ENCODE measurements at regions not wholly inside any gene's neighbourhood (a gene's known extent, or its start where the extent isn't known, plus 50 kb on each side); places are given as distances from the start of the nearest gene placed in this dataset.

- H3K27ac ChIP-seq (ENCODE audit: low read depth, low read length), result no peak overlapping the region
- no peaks in the 10 kb centered on the region for H3K9me3 ChIP-seq (ENCODE audit: control insufficient read depth in 3 of 3, low read length in 3 of 3)
- H3K4me1 ChIP-seq (ENCODE audit: control insufficient read depth in 3 of 3, insufficient read depth in 3 of 3, low read length in 3 of 3), result peaks cover 13 to 19% (median 18%) of the 10 kb centered on the region in 3 donors
- H3K4me3 ChIP-seq (ENCODE audit: low read length in 3 of 3), result no peak overlapping the region
- no peak overlapping the region for H3K9ac ChIP-seq (ENCODE audit: low read depth in 1 of 3, low read length in 3 of 3)
- peaks cover 5 to 17% (median 6%) of the 10 kb centered on the region in 3 donors for H3K27me3 ChIP-seq (ENCODE audit: control insufficient read depth in 3 of 3, insufficient read depth in 3 of 3, low read length in 3 of 3)
- H3K36me3 ChIP-seq (ENCODE audit: control insufficient read depth in 3 of 3, insufficient read depth in 3 of 3, low read length in 3 of 3), result no peaks in the 10 kb centered on the region
Measured at GRCh38 chr20:48461735-48462119, 366.1 kb downstream of the PREX1 start.

GRCh38 chr20:48461091-48461734, 366.6 kb downstream of the PREX1 start:
- H3K27me3 ChIP-seq (ENCODE audit: control insufficient read depth in 3 of 3, insufficient read depth in 3 of 3, low read length in 3 of 3), result peaks cover 5 to 22% (median 6%) of the 10 kb centered on the region in 3 donors
- no peaks in the 10 kb centered on the region for H3K36me3 ChIP-seq (ENCODE audit: control insufficient read depth in 3 of 3, insufficient read depth in 3 of 3, low read length in 3 of 3)
- H3K9ac ChIP-seq (ENCODE audit: low read depth in 1 of 3, low read length in 3 of 3), result no peak overlapping the region
- H3K9me3 ChIP-seq (ENCODE audit: control insufficient read depth in 3 of 3, low read length in 3 of 3), result no peaks in the 10 kb centered on the region
- H3K27ac ChIP-seq (ENCODE audit: low read depth, low read length), result no peak overlapping the region
- H3K4me1 ChIP-seq (ENCODE audit: control insufficient read depth in 3 of 3, insufficient read depth in 3 of 3, low read length in 3 of 3), result peaks cover 13 to 19% (median 18%) of the 10 kb centered on the region in 3 donors
- no peak overlapping the region for H3K4me3 ChIP-seq (ENCODE audit: low read length in 3 of 3)

- H3K9ac ChIP-seq (ENCODE audit: low read depth in 1 of 3, low read length in 3 of 3), result no peak overlapping the region
- H3K9me3 ChIP-seq (ENCODE audit: control insufficient read depth in 3 of 3, low read length in 3 of 3), result no peaks in the 10 kb centered on the region
- no peak overlapping the region for H3K27ac ChIP-seq (ENCODE audit: low read depth, low read length)
- no peaks in the 10 kb centered on the region for H3K36me3 ChIP-seq (ENCODE audit: control insufficient read depth in 3 of 3, insufficient read depth in 3 of 3, low read length in 3 of 3)
- peaks cover 6 to 26% (median 9%) of the 10 kb centered on the region in 3 donors for H3K27me3 ChIP-seq (ENCODE audit: control insufficient read depth in 3 of 3, insufficient read depth in 3 of 3, low read length in 3 of 3)
- no peak overlapping the region for H3K4me3 ChIP-seq (ENCODE audit: low read length in 3 of 3)
- H3K4me1 ChIP-seq (ENCODE audit: control insufficient read depth in 3 of 3, insufficient read depth in 3 of 3, low read length in 3 of 3), result peaks cover 13 to 19% (median 18%) of the 10 kb centered on the region in 3 donors
Measured at GRCh38 chr20:48460681-48461080, 367.1 kb downstream of the PREX1 start.

GRCh38 chr20:48459722-48460395, 367.9 kb downstream of the PREX1 start:
- Histone ChIP-seq H3K27ac (ENCODE audit: low read depth, low read length) (no peak overlapping the region), H3K4me3 (ENCODE audit: low read length in 3 of 3) (no peak overlapping the region), H3K27me3 (ENCODE audit: control insufficient read depth in 3 of 3, insufficient read depth in 3 of 3, low read length in 3 of 3) (peaks cover 11 to 33% (median 17%) of the 10 kb centered on the region in 3 donors), H3K9me3 (ENCODE audit: control insufficient read depth in 3 of 3, low read length in 3 of 3) (no peaks in the 10 kb centered on the region), H3K9ac (ENCODE audit: low read depth in 1 of 3, low read length in 3 of 3) (no peak overlapping the region), H3K36me3 (ENCODE audit: control insufficient read depth in 3 of 3, insufficient read depth in 3 of 3, low read length in 3 of 3) (no peaks in the 10 kb centered on the region), H3K4me1 (ENCODE audit: control insufficient read depth in 3 of 3, insufficient read depth in 3 of 3, low read length in 3 of 3) (peaks cover 13 to 19% (median 18%) of the 10 kb centered on the region in 3 donors)

- H3K4me1 ChIP-seq (ENCODE audit: control insufficient read depth in 3 of 3, insufficient read depth in 3 of 3, low read length in 3 of 3), result peaks cover 12 to 13% (median 13%) of the 10 kb centered on the region in 3 donors
- H3K27ac ChIP-seq (ENCODE audit: low read depth, low read length), result no peak overlapping the region
- H3K27me3 ChIP-seq (ENCODE audit: control insufficient read depth in 3 of 3, insufficient read depth in 3 of 3, low read length in 3 of 3), result peaks cover 11 to 37% (median 24%) of the 10 kb centered on the region in 3 donors
- H3K9ac ChIP-seq (ENCODE audit: low read depth in 1 of 3, low read length in 3 of 3), result no peak overlapping the region
- no peaks in the 10 kb centered on the region for H3K9me3 ChIP-seq (ENCODE audit: control insufficient read depth in 3 of 3, low read length in 3 of 3)
- H3K4me3 ChIP-seq (ENCODE audit: low read length in 3 of 3), result no peak overlapping the region
- H3K36me3 ChIP-seq (ENCODE audit: control insufficient read depth in 3 of 3, insufficient read depth in 3 of 3, low read length in 3 of 3), result no peaks in the 10 kb centered on the region
Measured at GRCh38 chr20:48458601-48459385, 369.0 kb downstream of the PREX1 start.

GRCh38 chr20:48458003-48458377, 369.8 kb downstream of the PREX1 start:
- Histone ChIP-seq H3K27me3 (ENCODE audit: control insufficient read depth in 3 of 3, insufficient read depth in 3 of 3, low read length in 3 of 3) (peaks cover 11 to 40% (median 24%) of the 10 kb centered on the region in 3 donors), H3K27ac (ENCODE audit: low read depth, low read length) (no peak overlapping the region), H3K9me3 (ENCODE audit: control insufficient read depth in 3 of 3, low read length in 3 of 3) (no peaks in the 10 kb centered on the region), H3K36me3 (ENCODE audit: control insufficient read depth in 3 of 3, insufficient read depth in 3 of 3, low read length in 3 of 3) (no peaks in the 10 kb centered on the region), H3K9ac (ENCODE audit: low read depth in 1 of 3, low read length in 3 of 3) (no peak overlapping the region), H3K4me3 (ENCODE audit: low read length in 3 of 3) (no peak overlapping the region), H3K4me1 (ENCODE audit: control insufficient read depth in 3 of 3, insufficient read depth in 3 of 3, low read length in 3 of 3) (peaks cover 4 to 6% (median 5%) of the 10 kb centered on the region in 3 donors)

GRCh38 chr20:48457193-48458002, 370.4 kb downstream of the PREX1 start:
- H3K9ac ChIP-seq (ENCODE audit: low read depth in 1 of 3, low read length in 3 of 3), result no peak overlapping the region
- no peaks in the 10 kb centered on the region for H3K36me3 ChIP-seq (ENCODE audit: control insufficient read depth in 3 of 3, insufficient read depth in 3 of 3, low read length in 3 of 3)
- H3K4me3 ChIP-seq (ENCODE audit: low read length in 3 of 3), result no peak overlapping the region
- H3K9me3 ChIP-seq (ENCODE audit: control insufficient read depth in 3 of 3, low read length in 3 of 3), result no peaks in the 10 kb centered on the region
- peaks cover 11 to 40% (median 30%) of the 10 kb centered on the region in 3 donors for H3K27me3 ChIP-seq (ENCODE audit: control insufficient read depth in 3 of 3, insufficient read depth in 3 of 3, low read length in 3 of 3)
- H3K4me1 ChIP-seq (ENCODE audit: control insufficient read depth in 3 of 3, insufficient read depth in 3 of 3, low read length in 3 of 3), result no peaks in the 10 kb centered on the region
- no peak overlapping the region for H3K27ac ChIP-seq (ENCODE audit: low read depth, low read length)

GRCh38 chr20:48456366-48457192, 371.2 kb downstream of the PREX1 start:
- Histone ChIP-seq H3K36me3 (ENCODE audit: control insufficient read depth in 3 of 3, insufficient read depth in 3 of 3, low read length in 3 of 3) (no peaks in the 10 kb centered on the region), H3K4me3 (ENCODE audit: low read length in 3 of 3) (no peak overlapping the region), H3K9ac (ENCODE audit: low read depth in 1 of 3, low read length in 3 of 3) (no peak overlapping the region), H3K27ac (ENCODE audit: low read depth, low read length) (no peak overlapping the region), H3K27me3 (ENCODE audit: control insufficient read depth in 3 of 3, insufficient read depth in 3 of 3, low read length in 3 of 3) (peaks cover 14 to 40% (median 30%) of the 10 kb centered on the region in 3 donors), H3K9me3 (ENCODE audit: control insufficient read depth in 3 of 3, low read length in 3 of 3) (no peaks in the 10 kb centered on the region), H3K4me1 (ENCODE audit: control insufficient read depth in 3 of 3, insufficient read depth in 3 of 3, low read length in 3 of 3) (no peaks in the 10 kb centered on the region)
